Heart left ventricle (tissue), 16 donors: ENCODE measurements at regions not wholly inside any gene's neighbourhood (a gene's known extent, or its start where the extent isn't known, plus 50 kb on each side); places are given as distances from the start of the nearest gene placed in this dataset.

Experiments
- ATAC-seq, 4 donors: fragments of 200-7000 bp; cut with Tn5 transposase; one replicate each; pipeline ENCODE4 v1.9.1; 2020 to 2022; ENCODE audit warnings: moderate library complexity in 4 of 4, mild to moderate bottlenecking in 3 of 4, moderate number of reproducible peaks in 1 of 4
- DNase-seq, 5 donors: peaks; one replicate each; pipeline ENCODE4 v3.0.0-alpha.2; 2020
- H3K27ac ChIP-seq, 12 donors: fragments of 200-600 bp; sonication (generic) in 4 of 12; one replicate each; pipeline versions ENCODE4 v1.5.0 to v1.8.0; 2016 to 2022; ENCODE audit warnings: mild to moderate bottlenecking in 2 of 12
- H3K27me3 ChIP-seq, 9 donors: fragments of 200-600 bp; sonication (generic) in 2 of 9; one replicate each; pipeline versions ENCODE4 v1.5.1 to v1.8.0; 2016 to 2022; ENCODE audit warnings: mild to moderate bottlenecking in 3 of 9
- H3K36me3 ChIP-seq, 9 donors: fragments of 200-600 bp; sonication (generic) in 2 of 9; one replicate each; pipeline versions ENCODE4 v1.5.0 to v1.8.0; 2018 to 2022; ENCODE audit warnings: mild to moderate bottlenecking in 2 of 9
- H3K4me1 ChIP-seq, 12 donors: fragments of 200-600 bp; sonication (generic) in 4 of 12; one replicate each; pipeline versions ENCODE4 v1.5.0 to v1.8.0; 2016 to 2022; ENCODE audit warnings: mild to moderate bottlenecking in 3 of 12
- H3K4me3 ChIP-seq, 12 donors: fragments of 200-600 bp; sonication (generic) in 4 of 12; one replicate each; pipeline versions ENCODE4 v1.5.0 to v1.8.0; 2017 to 2022; ENCODE audit warnings: mild to moderate bottlenecking in 9 of 12, moderate library complexity in 4 of 12
- H3K9me3 ChIP-seq, 12 donors: fragments of 200-600 bp; sonication (generic) in 4 of 12; one replicate each; pipeline versions ENCODE4 v1.5.0 to v1.8.0; 2016 to 2022; ENCODE audit warnings: mild to moderate bottlenecking in 1 of 12
- POLR2A ChIP-seq, 2 donors: fragments of 450-650 bp; IDR thresholded peaks; one replicate each; pipeline ENCODE4 v1.6.1; 2017; ENCODE audit warnings: antibody characterized with exemption in 2 of 2, mild to moderate bottlenecking in 2 of 2, moderate library complexity in 2 of 2
- WGBS, 4 donors: extraction: QIAGEN DNeasy Blood & Tissue Kit in 2 of 4; methylation state at CpG; one replicate each; pipeline versions ENCODE4 v1.1.5 to v1.1.7; 2013 to 2018; 5-methylcytosine and 5-hydroxymethylcytosine counted together
- intact Hi-C, 10 donors: fragments of 100-400 bp; cut with DNase I; formaldehyde crosslinking; loops; one replicate each; pipeline versions ENCODE4 v1.11.1 to v1.14.2; 2022
- TF ChIP-seq, protein P1 (sequence below), 12 donors: fragments of 200-600 bp; sonication (generic) in 4 of 12; IDR thresholded peaks; one replicate each; pipeline versions ENCODE4 v1.5.0 to v1.8.0; 2018 to 2022; ENCODE audit warnings: antibody characterized with exemption in 12 of 12, mild to moderate bottlenecking in 5 of 12
- donor health status: ischemic (EF 13 %, LVEDD 7.1; RV severe dilation, severe dysfunction).
- donor health status: healthy with polysubstance abuse.
- donor health status: DM: no; HTN: yes; CAD: no.
- donor health status: DM: no; HTN: no; CAD: no.
- donor health status: ischemic (EF 25% LVEDD 6.9; RV normal size, moderate dysfunction).
- donor health status: ischemic (EF 25% LVEDD 5.7; RV mildly dilated, moderate dysfunction).
- donor health status: healthy.
- donor health status: DM: yes; HTN: yes; CAD: no.
- donor health status: ischemic (EF 35%, LVEDD 5.7; RV mildly dilated, moderate dysfunction).
- donor health status: nonischemic (EF 11% LVEDD 7.7; RV severe dilation, severe dysfunction).
- donor health status: DM: yes; HTN: yes; CAD: no.
- donor health status: PGD.
- donor health status: ischemic (EF 29% LVEDD 5.4; RV normal size, mild dysfunction).
- donor health status: nonischemic (EF 23%, LVEDD 6.1; RV moderate dilation, normal function).

DNA sequence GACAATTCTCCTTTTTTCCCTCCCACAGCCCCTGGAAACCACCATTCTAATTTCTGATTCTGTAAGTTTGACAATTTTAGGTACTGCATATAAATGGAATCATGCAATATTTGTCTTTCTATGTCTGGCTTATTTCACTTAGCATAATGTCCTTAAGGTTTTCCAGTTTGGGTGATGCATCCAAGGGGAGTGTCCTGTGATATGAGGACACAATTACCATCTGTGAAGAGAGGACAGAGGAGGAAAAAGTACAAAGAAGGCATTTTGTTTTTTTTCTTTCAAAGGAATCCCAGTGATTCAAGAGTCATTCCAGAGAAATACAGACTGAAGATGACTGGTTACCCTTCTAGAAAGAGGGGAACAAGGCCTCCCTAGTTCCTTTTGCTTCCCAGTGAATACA is 514.7 kb upstream of the TGFBR2 start:
- TF ChIP-seq, protein P1, sequence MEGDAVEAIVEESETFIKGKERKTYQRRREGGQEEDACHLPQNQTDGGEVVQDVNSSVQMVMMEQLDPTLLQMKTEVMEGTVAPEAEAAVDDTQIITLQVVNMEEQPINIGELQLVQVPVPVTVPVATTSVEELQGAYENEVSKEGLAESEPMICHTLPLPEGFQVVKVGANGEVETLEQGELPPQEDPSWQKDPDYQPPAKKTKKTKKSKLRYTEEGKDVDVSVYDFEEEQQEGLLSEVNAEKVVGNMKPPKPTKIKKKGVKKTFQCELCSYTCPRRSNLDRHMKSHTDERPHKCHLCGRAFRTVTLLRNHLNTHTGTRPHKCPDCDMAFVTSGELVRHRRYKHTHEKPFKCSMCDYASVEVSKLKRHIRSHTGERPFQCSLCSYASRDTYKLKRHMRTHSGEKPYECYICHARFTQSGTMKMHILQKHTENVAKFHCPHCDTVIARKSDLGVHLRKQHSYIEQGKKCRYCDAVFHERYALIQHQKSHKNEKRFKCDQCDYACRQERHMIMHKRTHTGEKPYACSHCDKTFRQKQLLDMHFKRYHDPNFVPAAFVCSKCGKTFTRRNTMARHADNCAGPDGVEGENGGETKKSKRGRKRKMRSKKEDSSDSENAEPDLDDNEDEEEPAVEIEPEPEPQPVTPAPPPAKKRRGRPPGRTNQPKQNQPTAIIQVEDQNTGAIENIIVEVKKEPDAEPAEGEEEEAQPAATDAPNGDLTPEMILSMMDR (IDR thresholded peaks at IDR 0.05), result no peak
- no peak for TF ChIP-seq POLR2A (IDR thresholded peaks at IDR 0.05)
- intact Hi-C loops, result no loop called here
- ATAC-seq, result no peak

DNA sequence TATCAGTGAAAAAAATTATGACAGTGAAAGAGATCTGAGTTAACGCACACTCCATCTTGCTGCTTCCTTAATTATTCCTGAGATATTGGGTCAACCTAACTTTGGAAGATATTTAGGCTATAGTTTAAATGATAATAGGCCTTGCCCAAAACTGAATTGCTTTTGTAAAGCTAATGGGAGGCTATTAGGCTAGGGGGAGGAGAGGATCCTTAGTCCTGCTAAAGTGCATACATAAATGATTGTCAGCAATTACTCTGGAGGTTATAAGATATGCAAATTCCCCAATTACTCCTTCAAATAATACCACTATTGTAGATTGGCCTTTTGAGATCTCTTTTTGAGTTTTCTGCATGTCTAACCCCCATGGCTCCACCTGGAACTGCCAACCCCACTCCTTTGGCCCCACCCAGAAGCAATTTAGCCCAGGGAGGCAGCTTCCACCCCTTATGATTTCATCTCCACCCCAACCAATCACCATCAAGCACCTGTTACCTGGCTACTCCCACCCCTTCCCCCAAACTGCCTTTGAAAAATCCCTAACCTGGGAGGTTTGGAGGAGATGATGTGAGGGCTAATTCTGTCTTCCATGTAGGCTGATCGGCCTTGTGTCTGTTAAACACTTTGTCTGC is 509.3 kb upstream of the TGFBR2 start:
- peaks cover 0 to 20% (median 0%) of the 10 kb centered on the region in 12 donors for H3K9me3 ChIP-seq
- DNase-seq, result no peak
- no peaks in the 10 kb centered on the region for H3K4me1 ChIP-seq
- WGBS, 4 donors, result 94 to 98% (median 96%) methylated on average over 2 of the region's 2 CpGs
- H3K4me3 ChIP-seq, result no peak overlapping the region
- H3K27me3 ChIP-seq, result no peaks in the 10 kb centered on the region
- intact Hi-C loops, result no loop called here
- H3K36me3 ChIP-seq, result no peaks in the 10 kb centered on the region
- H3K27ac ChIP-seq, result no peak overlapping the region
- TF ChIP-seq, protein P1 (IDR thresholded peaks at IDR 0.05), result no peak
- TF ChIP-seq POLR2A (IDR thresholded peaks at IDR 0.05), result no peak
- no peak for ATAC-seq

More for the DNA sequence above, 514.7 kb upstream of the TGFBR2 start:
- no peak for DNase-seq
- Histone ChIP-seq H3K27me3 (no peaks in the 10 kb centered on the region), H3K9me3 (peaks cover 0 to 20% (median 0%) of the 10 kb centered on the region in 12 donors), H3K4me1 (no peaks in the 10 kb centered on the region), H3K36me3 (no peaks in the 10 kb centered on the region), H3K4me3 (no peak overlapping the region), H3K27ac (no peak overlapping the region)

DNA sequence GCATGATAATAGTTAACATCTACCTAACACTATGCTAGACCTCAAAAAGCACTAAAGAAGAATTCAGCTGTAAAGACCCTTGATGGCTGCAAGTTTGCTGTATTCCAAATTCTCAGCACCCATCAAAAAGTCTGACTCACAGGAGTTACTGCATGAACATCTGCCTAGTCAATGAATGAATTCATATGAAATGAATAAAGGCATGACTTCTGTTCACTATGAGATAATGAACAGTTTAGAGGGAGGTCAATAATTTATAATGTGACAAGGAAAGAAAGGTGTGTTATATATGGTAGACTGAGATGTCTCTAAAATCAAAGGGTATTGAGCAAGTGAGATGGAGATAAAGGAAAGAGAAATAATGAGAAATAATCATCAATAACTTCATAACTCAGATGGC is 508.2 kb upstream of the TGFBR2 start:
- Histone ChIP-seq H3K36me3 (no peaks in the 10 kb centered on the region), H3K9me3 (peaks cover 0 to 20% (median 0%) of the 10 kb centered on the region in 12 donors), H3K27me3 (no peaks in the 10 kb centered on the region), H3K4me3 (no peak overlapping the region), H3K27ac (no peak overlapping the region), H3K4me1 (no peaks in the 10 kb centered on the region)
- TF ChIP-seq, protein P1 (IDR thresholded peaks at IDR 0.05), result no peak
- no peak for TF ChIP-seq POLR2A (IDR thresholded peaks at IDR 0.05)
- ATAC-seq (no peak), DNase-seq (no peak)
- intact Hi-C loops, result no loop called here

DNA sequence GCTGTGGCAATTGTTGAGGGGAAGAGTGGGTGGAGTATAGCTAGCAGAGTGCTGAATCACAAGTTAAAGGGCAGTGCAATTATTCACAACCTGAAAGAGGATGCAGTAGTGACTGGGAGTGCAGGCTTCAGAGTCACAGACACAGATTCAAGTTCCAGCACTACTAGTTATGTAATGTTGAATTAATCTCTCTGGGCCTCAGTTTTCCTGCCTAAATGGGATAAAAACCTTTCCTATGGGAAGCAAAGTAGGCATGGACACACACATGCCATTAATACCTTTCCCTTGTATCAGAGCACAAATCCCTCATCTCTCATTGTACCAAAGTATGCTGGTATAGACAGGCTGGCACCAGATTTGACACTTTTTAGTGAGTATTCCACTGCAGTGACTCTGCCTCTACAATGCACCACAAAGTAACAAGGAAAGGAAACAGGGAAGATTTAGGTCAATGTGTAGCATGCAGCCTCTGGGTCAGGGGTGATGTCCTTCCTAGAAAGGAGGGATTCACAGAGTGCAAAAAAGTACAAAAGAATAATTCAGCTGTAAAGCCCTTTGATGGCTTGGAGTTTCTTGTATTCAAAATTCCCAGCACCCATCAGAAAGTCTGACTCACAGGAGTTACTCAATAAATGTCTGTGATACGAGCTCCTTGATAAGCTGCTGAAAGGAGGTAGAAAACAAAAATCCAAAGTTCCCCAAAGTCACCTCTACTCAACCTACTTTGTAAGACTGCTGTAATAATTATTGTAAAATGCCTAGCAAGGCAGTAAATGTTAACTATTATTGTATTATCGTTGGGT is 507.5 kb upstream of the TGFBR2 start:
- intact Hi-C loops, result no loop called here
- ATAC-seq (no peak), DNase-seq (no peak)
- TF ChIP-seq, protein P1 (IDR thresholded peaks at IDR 0.05), result no peak
- no peak for TF ChIP-seq POLR2A (IDR thresholded peaks at IDR 0.05)
- Histone ChIP-seq H3K4me3 (no peak overlapping the region), H3K27me3 (no peaks in the 10 kb centered on the region), H3K36me3 (no peaks in the 10 kb centered on the region), H3K9me3 (peaks cover 0 to 20% (median 0%) of the 10 kb centered on the region in 12 donors), H3K4me1 (no peaks in the 10 kb centered on the region), H3K27ac (no peak overlapping the region)
- WGBS, 4 donors, result 78 to 89% (median 87%) methylated on average over 2 of the region's 2 CpGs
